GM19240 (cell line): ENCODE measurements at regions not wholly inside any gene's neighbourhood (a gene's known extent, or its start where the extent isn't known, plus 50 kb on each side); places are given as distances from the start of the nearest gene placed in this dataset.
"Not testable (repeated sequence)": the region's sequence is repeated elsewhere in the genome, so short reads cannot be mapped to it uniquely, and the experiment has no call there.

ENCODE experiments used
- DNase-seq: peaks from one replicate; pipeline ENCODE4 v3.0.0; 2011; ENCODE audit warnings: low spot score; ENCODE audit not compliant: insufficient read length

- DNase-seq = no peak
Measured at GRCh38 chr10:131578472-131578970, 267.0 kb upstream of the TCERG1L start.

DNA sequence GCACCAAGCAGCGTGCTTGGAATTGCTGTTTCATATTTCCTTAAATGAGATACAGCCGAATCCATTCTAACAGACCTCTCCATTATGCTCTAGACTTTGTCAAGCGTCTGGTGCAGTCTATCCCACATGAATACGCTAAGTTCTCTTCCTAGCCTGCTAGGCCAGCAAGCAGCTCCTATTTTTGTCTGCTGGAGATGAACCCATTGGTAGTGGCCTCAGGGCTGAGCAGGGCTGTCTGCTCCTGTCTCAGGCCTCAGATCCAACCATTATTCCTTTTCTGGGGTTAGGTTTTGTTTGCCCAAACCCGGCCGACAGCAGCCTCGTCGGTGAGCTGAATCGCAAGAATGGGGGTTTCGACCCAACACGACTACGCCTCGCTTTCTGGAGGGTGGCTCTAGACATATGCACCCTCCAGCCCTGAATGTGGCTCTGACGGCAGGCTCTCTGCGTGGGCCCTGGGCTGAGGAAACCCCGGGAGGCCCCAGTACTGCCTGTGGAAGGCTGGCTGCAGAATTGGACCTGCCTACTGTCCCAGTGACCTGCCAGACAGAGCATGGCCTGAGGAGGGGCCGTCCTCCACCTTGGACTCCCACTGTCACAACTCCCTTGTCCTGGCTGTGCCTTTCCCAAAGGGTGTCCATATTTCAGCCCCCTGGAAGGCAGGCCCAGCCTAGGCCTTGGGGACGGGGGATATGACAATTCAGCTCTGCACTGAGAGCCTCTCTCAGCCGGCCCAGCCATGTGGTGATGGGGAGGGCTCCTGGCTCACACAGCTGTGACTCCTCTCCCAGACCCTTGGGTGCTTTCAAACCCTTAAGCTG is 267.9 kb upstream of the TCERG1L start:
- DNase-seq = no peak

GRCh38 chr10:131580076-131580652 is 268.6 kb upstream of the TCERG1L start:
- DNase-seq = no peak

DNA sequence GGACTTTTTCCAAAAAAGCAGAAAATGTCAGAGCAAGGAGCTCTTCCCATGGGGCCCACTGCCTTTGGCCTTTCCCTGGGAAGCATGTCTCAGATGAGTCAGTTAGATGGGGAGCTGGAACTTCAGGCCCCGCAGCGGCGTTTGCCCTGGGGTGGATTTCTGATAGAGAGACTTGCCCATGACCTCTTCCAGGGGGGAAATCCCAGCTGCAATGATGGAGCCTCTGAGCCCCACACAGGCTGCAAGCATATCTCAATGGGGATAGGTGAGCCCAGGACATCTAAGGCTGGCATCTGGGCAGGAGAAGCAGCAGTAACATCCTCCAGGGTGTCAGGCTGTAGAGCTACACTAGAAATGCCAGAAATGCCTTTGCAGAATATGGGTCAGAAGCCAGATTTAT is 269.2 kb upstream of the TCERG1L start:
- no peak for DNase-seq

DNA sequence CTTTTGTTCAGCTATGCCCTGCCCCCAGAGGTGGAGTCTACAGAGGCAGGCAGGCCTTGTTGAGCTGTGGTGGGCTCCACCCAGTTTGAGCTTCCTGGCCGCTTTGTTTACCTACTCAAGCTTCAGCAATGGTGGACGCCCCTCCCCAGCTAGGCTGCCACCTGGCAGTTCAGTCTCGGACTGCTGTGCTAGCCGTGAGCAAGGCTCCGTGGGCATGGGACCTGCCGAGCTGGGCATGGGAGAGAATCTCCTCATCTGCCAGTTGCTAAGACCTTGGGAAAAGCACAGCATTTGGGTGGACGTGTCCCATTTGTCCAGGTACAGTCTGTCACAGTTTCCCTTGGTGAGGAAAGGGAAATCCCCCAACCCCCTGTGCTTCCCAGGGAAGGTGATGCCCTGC is 270.0 kb upstream of the TCERG1L start:
- not testable (repeated sequence) for DNase-seq

- DNase-seq = no peak
Measured at GRCh38 chr10:131584287-131584686, 272.8 kb upstream of the TCERG1L start.

DNA sequence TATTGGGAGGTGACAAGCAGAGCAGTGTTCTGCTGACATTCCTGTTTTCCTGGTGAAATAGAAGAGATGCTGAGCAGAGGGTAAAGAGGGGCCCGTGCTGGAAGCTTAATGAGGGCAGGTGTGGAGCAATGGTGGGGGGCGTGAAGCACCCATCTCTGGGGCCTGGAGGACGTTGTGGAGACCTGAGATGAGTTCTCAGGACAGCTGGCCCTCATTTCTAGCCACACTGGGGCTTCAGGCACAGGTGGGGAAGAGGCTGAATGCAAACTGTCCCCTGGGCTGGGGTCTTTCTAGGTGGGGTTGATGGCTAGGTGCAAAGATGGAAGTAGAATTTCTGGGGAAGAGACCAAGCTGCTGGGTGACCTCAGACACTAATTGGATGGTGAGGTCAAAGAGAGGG is 274.2 kb upstream of the TCERG1L start:
- no peak for DNase-seq

DNA sequence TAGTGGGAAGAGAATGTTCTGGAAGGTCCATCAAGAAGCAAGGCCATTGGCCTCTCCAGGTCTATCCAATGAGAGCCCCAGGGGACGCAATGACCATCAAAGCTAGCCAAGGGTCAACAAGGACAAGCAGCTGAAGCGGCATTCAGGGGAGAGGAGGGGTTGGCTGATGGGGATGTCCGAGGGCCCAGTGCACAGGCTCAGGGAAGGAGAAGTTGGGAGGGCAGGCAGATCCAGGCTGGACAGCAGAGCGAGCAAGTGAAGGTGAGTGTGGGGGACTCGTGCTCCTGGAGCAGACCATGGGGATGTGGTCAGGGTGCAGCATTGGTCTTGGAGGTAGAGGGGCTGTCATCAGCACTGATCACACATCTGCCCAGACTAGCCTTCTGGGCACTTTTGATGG is 275.4 kb upstream of the TCERG1L start:
- DNase-seq = no peak

DNA sequence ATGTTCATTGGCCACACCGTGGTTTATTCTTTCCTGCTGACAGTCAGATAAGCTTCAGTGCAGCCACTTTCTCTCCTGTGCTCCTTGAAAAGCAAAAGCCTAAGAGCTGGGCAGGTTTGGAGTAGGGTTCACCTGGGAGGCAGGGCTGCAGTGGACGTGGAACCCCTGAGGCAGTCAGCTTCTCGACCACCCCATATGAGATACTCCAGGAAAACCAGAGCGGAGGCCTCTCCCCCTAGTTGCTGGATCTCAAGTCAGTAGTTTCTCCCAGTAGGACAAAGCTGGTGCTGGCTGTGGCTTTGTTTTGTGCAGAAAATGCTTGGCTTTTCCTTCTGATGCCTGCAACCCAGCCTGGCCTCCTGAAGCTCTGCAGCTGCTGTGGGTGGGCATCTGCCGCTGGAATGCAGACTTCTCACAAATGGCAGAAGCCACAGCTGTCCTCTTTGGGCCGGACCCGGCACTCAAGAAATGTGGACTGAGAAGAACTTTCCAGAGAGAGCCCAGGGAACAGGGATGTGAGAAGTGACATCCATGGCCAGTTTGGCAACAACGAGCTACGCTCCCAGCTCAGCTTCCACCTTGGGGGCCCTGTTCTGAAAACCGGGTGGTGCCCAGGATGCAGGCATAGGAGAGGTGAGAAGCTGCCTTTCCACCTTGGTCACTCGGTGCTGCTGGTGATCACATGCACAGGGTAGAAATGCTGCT is 276.6 kb upstream of the TCERG1L start:
- no peak for DNase-seq

DNA sequence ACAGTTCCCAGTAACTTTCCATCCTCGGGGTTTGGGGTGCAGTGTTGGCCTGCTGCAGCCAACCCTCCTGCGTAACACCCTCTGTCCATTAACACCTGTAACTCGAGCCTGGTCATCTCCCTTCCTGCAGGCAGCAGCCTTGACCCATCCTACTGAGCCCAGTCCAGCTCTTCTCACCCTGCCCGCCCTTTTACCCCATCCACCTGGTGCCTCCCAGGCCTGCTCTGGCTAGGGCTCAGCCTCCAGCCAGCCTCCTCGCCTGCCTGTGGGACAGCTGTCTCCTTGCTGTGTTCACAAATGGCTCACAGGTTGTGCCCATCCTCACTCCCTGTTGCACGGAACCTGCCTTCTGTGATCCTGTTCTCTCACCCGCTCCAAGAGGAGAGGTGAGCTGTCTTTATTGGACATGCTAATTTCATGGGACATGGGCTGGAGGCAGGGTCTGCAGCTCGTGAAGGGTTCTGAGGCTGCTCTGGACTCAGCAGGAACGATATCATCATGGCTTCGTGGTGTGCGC is 277.2 kb upstream of the TCERG1L start:
- DNase-seq = no peak

- no peak for DNase-seq
Measured at GRCh38 chr10:131590567-131590966, 279.0 kb upstream of the TCERG1L start.

DNA sequence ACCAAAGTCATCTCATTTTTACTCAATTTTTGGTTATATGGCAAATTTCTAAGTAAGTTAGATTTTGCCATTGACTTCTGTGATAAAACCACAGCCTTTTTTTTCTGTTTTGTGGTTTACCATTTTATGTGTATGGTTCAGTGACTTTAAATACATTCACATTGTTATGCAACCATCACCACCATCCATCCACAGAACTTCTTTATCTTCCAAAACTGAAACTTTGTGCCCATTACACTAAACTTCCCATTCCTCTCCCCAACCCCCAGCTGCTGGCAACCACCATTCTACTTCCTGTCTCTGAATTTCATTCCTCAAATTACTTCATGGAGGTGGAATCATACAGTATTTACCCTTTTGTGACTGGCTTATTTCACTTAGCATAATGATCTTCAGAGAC is 280.4 kb upstream of the TCERG1L start:
- DNase-seq = no peak

DNA sequence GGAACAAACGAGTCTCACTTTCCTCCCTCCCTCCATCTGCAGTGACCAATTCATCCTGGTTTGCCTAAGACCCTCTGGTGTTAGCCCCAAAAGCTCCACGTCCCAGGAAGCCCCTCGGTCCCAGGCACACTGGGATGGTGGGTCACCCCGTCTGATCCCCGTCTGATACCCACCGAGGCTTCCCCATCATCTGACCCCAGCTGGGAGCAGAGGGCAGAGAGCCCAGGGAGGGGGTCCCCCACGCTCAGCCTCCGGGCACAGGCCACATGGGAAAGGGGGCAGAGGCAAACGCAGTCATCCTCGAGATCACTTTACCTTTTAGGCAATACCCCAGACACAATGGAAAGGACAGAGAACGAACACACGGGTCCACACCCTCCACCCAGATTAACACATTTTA is 291.6 kb upstream of the PPP2R2D start:
- no peak for DNase-seq

- DNase-seq = no peak
Measured at GRCh38 chr10:131615150-131615549, 285.7 kb upstream of the PPP2R2D start.

GRCh38 chr10:131616040-131616439 is 284.8 kb upstream of the PPP2R2D start:
- DNase-seq = no peak

DNA sequence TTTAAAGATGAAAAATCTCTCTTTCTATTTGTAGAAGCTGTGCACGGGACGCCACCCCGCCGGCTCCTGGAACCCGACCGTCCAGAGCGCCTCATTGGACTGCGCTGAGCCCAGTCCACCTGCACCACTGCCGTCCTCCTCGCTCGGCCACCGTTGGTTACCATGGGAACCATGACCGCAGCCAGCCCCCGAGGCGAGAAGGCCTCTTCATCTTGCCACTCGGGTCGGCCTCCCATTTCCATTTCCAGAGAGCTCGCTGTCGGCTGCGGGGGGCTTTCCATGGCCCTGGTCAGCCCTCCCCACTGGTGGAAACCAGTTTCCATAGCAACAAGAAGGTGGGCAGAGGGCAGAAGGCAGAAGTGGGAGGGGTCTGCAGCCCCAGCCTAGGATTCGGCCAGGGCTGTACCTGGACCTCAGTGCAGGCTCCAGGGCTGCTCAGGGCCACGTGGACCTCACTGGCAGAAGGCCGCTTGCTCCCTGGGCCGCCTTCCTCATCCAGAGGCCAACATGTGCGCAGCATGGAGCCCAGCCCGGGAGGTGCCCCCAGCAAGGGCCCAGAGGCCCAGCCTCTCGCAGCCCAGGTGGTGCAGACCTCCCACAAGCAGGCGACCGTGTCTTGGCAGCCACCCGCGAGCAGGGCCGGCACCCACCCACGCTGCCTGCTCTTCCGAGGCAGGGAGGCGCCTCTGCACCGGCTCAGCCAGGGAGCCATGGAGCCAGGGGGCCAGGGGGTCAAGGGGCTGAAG is 283.5 kb upstream of the PPP2R2D start:
- no peak for DNase-seq

DNA sequence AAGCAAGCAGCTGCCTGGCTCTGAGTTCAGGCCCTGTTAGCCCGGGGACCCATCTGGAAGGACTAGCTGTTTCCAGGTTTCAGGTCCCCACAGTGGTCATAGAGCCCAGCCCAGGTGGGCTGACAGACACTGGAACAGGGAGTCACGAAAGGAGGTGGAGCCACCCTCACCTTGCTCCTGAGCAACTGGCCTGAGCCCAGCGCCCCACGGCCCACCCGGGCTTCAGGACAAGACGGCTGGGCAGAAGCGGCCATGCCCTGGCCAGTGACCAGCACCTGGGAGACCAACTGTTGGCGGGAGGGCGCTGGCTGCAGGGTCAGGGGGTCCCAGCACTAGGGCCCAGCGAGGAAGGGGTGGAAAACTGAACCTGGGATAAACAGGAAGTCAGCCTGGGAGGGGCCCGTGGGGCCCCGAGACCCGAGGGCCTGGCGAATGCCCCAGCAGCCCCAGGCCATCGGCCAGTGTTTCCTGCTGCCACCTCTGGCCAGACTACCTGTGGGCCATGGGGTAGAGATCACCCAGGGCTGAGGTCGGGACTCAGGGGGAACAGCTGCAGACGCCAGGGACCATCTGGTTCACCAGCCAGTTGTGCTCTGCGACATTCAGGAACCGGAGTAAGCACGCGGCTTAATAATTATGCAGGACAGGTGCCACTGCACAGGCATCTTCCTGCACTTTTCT is 282.1 kb upstream of the PPP2R2D start:
- no peak for DNase-seq

DNA sequence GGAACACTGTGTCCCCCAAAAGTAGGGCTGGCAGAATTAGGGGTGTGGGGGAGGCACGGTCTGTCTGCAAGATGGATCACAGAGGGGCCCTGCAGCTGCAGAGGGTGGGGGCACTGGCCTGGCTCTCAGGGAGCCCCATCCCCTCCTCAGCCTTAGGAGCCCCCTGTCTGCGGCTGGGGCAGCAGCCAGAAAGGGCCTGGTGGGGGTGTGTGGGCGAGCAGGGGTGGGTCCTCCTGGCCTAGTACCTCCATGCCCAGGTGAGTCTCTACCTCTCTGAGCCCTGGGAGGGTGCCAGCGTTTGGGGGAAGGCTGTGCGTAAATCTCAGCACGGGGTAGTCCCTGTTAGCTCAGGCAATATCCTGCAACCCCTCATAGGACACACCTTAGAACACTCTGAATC is 280.5 kb upstream of the PPP2R2D start:
- DNase-seq = no peak

- DNase-seq = no peak
Measured at GRCh38 chr10:131620904-131621303, 279.9 kb upstream of the PPP2R2D start.

- DNase-seq = no peak
Measured at GRCh38 chr10:131621784-131622624, 278.8 kb upstream of the PPP2R2D start.
